ENCODE measurements at regions not wholly inside any gene's neighbourhood (a gene's known extent, or its start where the extent isn't known, plus 50 kb on each side); places are given as distances from the start of the nearest gene placed in this dataset.

- DNase-seq: no peak
Observed at GRCh38 chr6:16974704-16975359, 127.0 kb upstream of the STMND1 start.

GRCh38 chr6:16974387-16974673 is 127.5 kb upstream of the STMND1 start:
- DNase-seq: no peak

- no peak for DNase-seq
Observed at GRCh38 chr6:16973545-16974386, 128.1 kb upstream of the STMND1 start.

- DNase-seq: no peak
Observed at GRCh38 chr6:16973051-16973450, 128.8 kb upstream of the STMND1 start.

- DNase-seq: no peak
Observed at GRCh38 chr6:16972535-16972934, 129.3 kb upstream of the STMND1 start.

- no peak for DNase-seq
Observed at GRCh38 chr6:16969699-16970655, 131.9 kb upstream of the STMND1 start.

- no peak for DNase-seq
Observed at GRCh38 chr6:16968101-16968500, 133.7 kb upstream of the STMND1 start.

GRCh38 chr6:16967470-16967817 is 134.4 kb upstream of the STMND1 start:
- no peak for DNase-seq

GRCh38 chr6:16966791-16967469 is 134.9 kb upstream of the STMND1 start:
- DNase-seq: no peak

GRCh38 chr6:16965689-16966088 is 136.2 kb upstream of the STMND1 start:
- no peak for DNase-seq

GRCh38 chr6:16964553-16965499 is 137.0 kb upstream of the STMND1 start:
- peak; percentile 45 for DNase-seq

- no peak for DNase-seq
Observed at GRCh38 chr6:16961577-16961976, 140.3 kb upstream of the STMND1 start.

GRCh38 chr6:16959789-16960188 is 142.1 kb upstream of the STMND1 start:
- DNase-seq: no peak

GRCh38 chr6:16956361-16956760 is 145.5 kb upstream of the STMND1 start:
- no peak for DNase-seq

GRCh38 chr6:16955899-16956298 is 146.0 kb upstream of the STMND1 start:
- DNase-seq: no peak

- DNase-seq: no peak
Observed at GRCh38 chr6:16953905-16954304, 147.9 kb upstream of the STMND1 start.

GRCh38 chr6:16953446-16953845 is 148.4 kb upstream of the STMND1 start:
- DNase-seq: no peak

- no peak for DNase-seq
Observed at GRCh38 chr6:16950825-16951495, 150.9 kb upstream of the STMND1 start.

GRCh38 chr6:16950302-16950701 is 151.5 kb upstream of the STMND1 start:
- DNase-seq: no peak

GRCh38 chr6:16949716-16950115 is 152.1 kb upstream of the STMND1 start:
- DNase-seq: no peak

GRCh38 chr6:16948396-16948795 is 153.5 kb upstream of the STMND1 start:
- no peak for DNase-seq

Measured in NCI-H446 treated with DMSO at 0.1 percent for 48 hours (cell line).